Esophagus squamous epithelium (tissue), 5 donors: ENCODE measurements at regions not wholly inside any gene's neighbourhood (a gene's known extent, or its start where the extent isn't known, plus 50 kb on each side); places are given as distances from the start of the nearest gene placed in this dataset.

Source experiments
- DNase-seq: peaks from one replicate; lab custom pipeline; 2025; lab: John Stamatoyannopoulos, UW
- H3K27ac ChIP-seq, 4 donors: fragments of 200-600 bp; sonication (generic); one replicate each; pipeline ENCODE4 v1.5.1; 2016 to 2019; ENCODE audit warnings: mild to moderate bottlenecking in 1 of 4
- H3K27me3 ChIP-seq, 4 donors: fragments of 200-600 bp; sonication (generic); 1 replicate in 3 of 4; 2 replicates in 1 of 4; pipeline versions ENCODE4 v1.5.1 to v1.6.0; 2017 to 2021; ENCODE audit warnings: antibody characterized with exemption in 1 of 4
- H3K36me3 ChIP-seq, 3 donors: fragments of 200-600 bp; sonication (generic); one replicate each; pipeline ENCODE4 v1.5.1; 2016 to 2019
- H3K4me1 ChIP-seq, 3 donors: fragments of 200-600 bp; sonication (generic); one replicate each; pipeline ENCODE4 v1.5.1; 2017 to 2019
- H3K4me3 ChIP-seq, 4 donors: fragments of 200-600 bp; sonication (generic); 1 replicate in 3 of 4; 2 replicates in 1 of 4; pipeline ENCODE4 v1.5.1; 2016 to 2019; ENCODE audit warnings: mild to moderate bottlenecking in 2 of 4, moderate library complexity in 1 of 4
- H3K9me3 ChIP-seq, 3 donors: fragments of 200-600 bp; sonication (generic); one replicate each; pipeline ENCODE4 v1.5.1; 2016 to 2019
- CTCF ChIP-seq, 6 experiments: fragments of 450-650 bp in 4 of 6; fragments of 200-600 bp in 2 of 6; sonication (generic) in 2 of 6; IDR thresholded peaks; one replicate each; pipeline ENCODE4 v1.5.1; 2016 to 2019; ENCODE audit warnings: antibody characterized with exemption in 6 of 6, mild to moderate bottlenecking in 4 of 6, moderate library complexity in 4 of 6
- POLR2A ChIP-seq, 4 donors: fragments of 450-650 bp; IDR thresholded peaks; one replicate each; pipeline ENCODE4 v1.6.1; 2017; ENCODE audit warnings: antibody characterized with exemption in 4 of 4, mild to moderate bottlenecking in 4 of 4, moderate library complexity in 3 of 4
- WGBS, 2 donors: methylation state at CpG; one replicate each; pipeline ENCODE4 v1.1.5; 2018; 5-methylcytosine and 5-hydroxymethylcytosine counted together
- intact Hi-C: fragments of 100-400 bp; cut with DNase I; formaldehyde crosslinking; loops from one replicate; pipeline ENCODE4 v1.15.0; 2022
- donor health status: DM: yes; HTN: yes; CAD: no.

- no peaks in the 10 kb centered on the region for H3K27me3 ChIP-seq
- no peaks in the 10 kb centered on the region for H3K4me1 ChIP-seq
- no peak for DNase-seq
- 60 to 76% methylated on average over 2 of the region's 2 CpGs for WGBS, 2 donors
- no peaks in the 10 kb centered on the region for H3K36me3 ChIP-seq
- intact Hi-C loops = no loop called here
- no peak overlapping the region for H3K4me3 ChIP-seq
- H3K27ac ChIP-seq = no peak overlapping the region
- H3K9me3 ChIP-seq = no peaks in the 10 kb centered on the region
- TF ChIP-seq POLR2A (IDR thresholded peaks at IDR 0.05) (no peak), CTCF (IDR thresholded peaks at IDR 0.05) (no peak)
These were observed 54.0 kb upstream of the FST start for GRCh38 chr5:53426512-53426830.

- no peaks in the 10 kb centered on the region for H3K4me1 ChIP-seq
- TF ChIP-seq CTCF (IDR thresholded peaks at IDR 0.05) (no peak), POLR2A (IDR thresholded peaks at IDR 0.05) (no peak)
- H3K27ac ChIP-seq = no peak overlapping the region
- H3K36me3 ChIP-seq = no peaks in the 10 kb centered on the region
- H3K9me3 ChIP-seq = no peaks in the 10 kb centered on the region
- 88 to 93% methylated on average over 2 of the region's 2 CpGs for WGBS, 2 donors
- no peak overlapping the region for H3K4me3 ChIP-seq
- H3K27me3 ChIP-seq = no peaks in the 10 kb centered on the region
- no peak for DNase-seq
- intact Hi-C loops = no loop called here
These were observed 53.6 kb upstream of the FST start for GRCh38 chr5:53426878-53427277.

GRCh38 chr5:53427965-53428364 lies 52.5 kb upstream of the FST start:
- intact Hi-C loops = no loop called here
- TF ChIP-seq POLR2A (IDR thresholded peaks at IDR 0.05) (no peak), CTCF (IDR thresholded peaks at IDR 0.05) (no peak)

GRCh38 chr5:53429706-53430105 lies 50.7 kb upstream of the FST start:
- 79 to 84% methylated on average over 5 of the region's 5 CpGs for WGBS, 2 donors
- Histone ChIP-seq H3K9me3 (no peaks in the 10 kb centered on the region), H3K36me3 (no peaks in the 10 kb centered on the region), H3K27ac (no peak overlapping the region), H3K27me3 (no peaks in the 10 kb centered on the region), H3K4me1 (no peaks in the 10 kb centered on the region), H3K4me3 (no peak overlapping the region)
- no peak for TF ChIP-seq CTCF (IDR thresholded peaks at IDR 0.05)
- TF ChIP-seq POLR2A (IDR thresholded peaks at IDR 0.05) = no peak
- intact Hi-C loops = loop anchor here (10.0 kb wide), 1 partner anchor 165 kb away; no protein-coding TSS in a partner anchor
- DNase-seq = no peak

More at GRCh38 chr5:53427965-53428364, 52.5 kb upstream of the FST start:
- Histone ChIP-seq H3K4me3 (no peak overlapping the region), H3K9me3 (no peaks in the 10 kb centered on the region), H3K27me3 (no peaks in the 10 kb centered on the region), H3K27ac (no peak overlapping the region), H3K36me3 (no peaks in the 10 kb centered on the region), H3K4me1 (no peaks in the 10 kb centered on the region)
- no peak for DNase-seq

GRCh38 chr5:53430618-53431252 lies 49.7 kb upstream of the FST start:
- H3K9me3 ChIP-seq = no peaks in the 10 kb centered on the region
- no peaks in the 10 kb centered on the region for H3K27me3 ChIP-seq
- no peak overlapping the region for H3K4me3 ChIP-seq
- no peak overlapping the region for H3K27ac ChIP-seq
- no peak for DNase-seq
- intact Hi-C loops = loop anchor here (10.0 kb wide), 1 partner anchor 166 kb away; no protein-coding TSS in a partner anchor
- TF ChIP-seq POLR2A (IDR thresholded peaks at IDR 0.05) = no peak
- TF ChIP-seq CTCF (IDR thresholded peaks at IDR 0.05) = peak in 5 of 6 experiments; percentile 24 to 67 (median 40)
- no peaks in the 10 kb centered on the region for H3K4me1 ChIP-seq
- 53 to 58% methylated on average over 5 of the region's 5 CpGs for WGBS, 2 donors
- no peaks in the 10 kb centered on the region for H3K36me3 ChIP-seq
